ENCODE measurements at regions not wholly inside any gene's neighbourhood (a gene's known extent, or its start where the extent isn't known, plus 50 kb on each side); places are given as distances from the start of the nearest gene placed in this dataset.

DNA sequence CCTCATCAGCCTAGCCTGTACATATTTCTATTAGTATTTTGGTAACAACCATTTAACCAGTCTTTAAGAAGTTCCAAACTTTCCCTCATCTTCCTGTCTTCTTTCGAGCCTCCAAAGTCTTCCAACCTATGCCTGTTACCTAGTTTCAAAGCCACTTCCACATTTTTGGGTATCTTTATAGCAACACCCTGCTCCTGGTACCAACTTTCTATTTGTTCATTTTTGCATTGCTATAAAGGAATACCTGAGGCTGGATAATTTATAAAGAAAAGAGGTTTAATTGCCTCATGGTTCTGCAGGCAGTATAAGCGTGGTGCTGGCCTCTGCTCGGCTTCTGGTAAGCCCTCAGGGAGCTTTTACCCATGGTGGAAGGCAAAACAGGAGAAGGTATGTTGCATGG, 578.8 kb upstream of the AUTS2 start:
- TF ChIP-seq, protein P1, sequence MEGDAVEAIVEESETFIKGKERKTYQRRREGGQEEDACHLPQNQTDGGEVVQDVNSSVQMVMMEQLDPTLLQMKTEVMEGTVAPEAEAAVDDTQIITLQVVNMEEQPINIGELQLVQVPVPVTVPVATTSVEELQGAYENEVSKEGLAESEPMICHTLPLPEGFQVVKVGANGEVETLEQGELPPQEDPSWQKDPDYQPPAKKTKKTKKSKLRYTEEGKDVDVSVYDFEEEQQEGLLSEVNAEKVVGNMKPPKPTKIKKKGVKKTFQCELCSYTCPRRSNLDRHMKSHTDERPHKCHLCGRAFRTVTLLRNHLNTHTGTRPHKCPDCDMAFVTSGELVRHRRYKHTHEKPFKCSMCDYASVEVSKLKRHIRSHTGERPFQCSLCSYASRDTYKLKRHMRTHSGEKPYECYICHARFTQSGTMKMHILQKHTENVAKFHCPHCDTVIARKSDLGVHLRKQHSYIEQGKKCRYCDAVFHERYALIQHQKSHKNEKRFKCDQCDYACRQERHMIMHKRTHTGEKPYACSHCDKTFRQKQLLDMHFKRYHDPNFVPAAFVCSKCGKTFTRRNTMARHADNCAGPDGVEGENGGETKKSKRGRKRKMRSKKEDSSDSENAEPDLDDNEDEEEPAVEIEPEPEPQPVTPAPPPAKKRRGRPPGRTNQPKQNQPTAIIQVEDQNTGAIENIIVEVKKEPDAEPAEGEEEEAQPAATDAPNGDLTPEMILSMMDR (IDR thresholded peaks at IDR 0.05; ENCODE audit: insufficient read depth, low read depth, low read length), result no peak
- no peak for TF ChIP-seq EZH2 (IDR thresholded peaks at IDR 0.05; ENCODE audit: insufficient read depth, low read length)

Measured in astrocyte (in vitro differentiated cells and primary cell).